HEK293 (cell line): ENCODE measurements at regions not wholly inside any gene's neighbourhood (a gene's known extent, or its start where the extent isn't known, plus 50 kb on each side); places are given as distances from the start of the nearest gene placed in this dataset.

ENCODE experiments used
- CTCF ChIA-PET: fragments of 350-600 bp; formaldehyde crosslinking; extraction: SDS; loops from one replicate; lab custom pipeline; 2021; ENCODE audit warnings: antibody characterized with exemption; lab: Yijun Ruan, JAX
- POLR2A ChIA-PET: fragments of 300-600 bp; formaldehyde crosslinking; extraction: SDS; loops from one replicate; lab custom pipeline; 2020; ENCODE audit warnings: antibody characterized with exemption, inconsistent platforms; lab: Yijun Ruan, JAX
- H3K27ac ChIP-seq: fragments of 200-500 bp; sonication (Bioruptor generic); 2 replicates; pipeline ENCODE4 v1.5.1; 2014; ENCODE audit warnings: low read depth, low read length, control low read depth, inconsistent platforms; ENCODE audit errors: extremely low read depth
- H3K36me3 ChIP-seq, 2 experiments: fragments of 200-500 bp in 1 of 2; sonication (Bioruptor generic) in 1 of 2; 1 replicate in 1 of 2; 2 replicates in 1 of 2; pipeline ENCODE4 v1.5.1; 2014 to 2017; ENCODE audit warnings: inconsistent platforms in 2 of 2, low read length in 2 of 2; ENCODE audit not compliant: control insufficient read depth in 2 of 2, insufficient read depth in 1 of 2
- H3K4me1 ChIP-seq: fragments of 200-500 bp; sonication (Bioruptor generic); 2 replicates; pipeline ENCODE4 v1.5.1; 2014; ENCODE audit warnings: mild to moderate bottlenecking, low read length, inconsistent platforms; ENCODE audit not compliant: control insufficient read depth, insufficient read depth
- H3K4me3 ChIP-seq: 2 replicates; pipeline ENCODE4 v1.5.1; 2011; ENCODE audit warnings: low read depth, mild to moderate bottlenecking, control low read depth, low read length, moderate library complexity
- H3K9me3 ChIP-seq: fragments of 200-500 bp; sonication (Bioruptor generic); 2 replicates; pipeline ENCODE4 v1.5.1; 2014; ENCODE audit warnings: low read depth, low read length, inconsistent platforms; ENCODE audit not compliant: control insufficient read depth, insufficient read depth
- BCL11B ChIP-seq: fragments of 450-650 bp; formaldehyde crosslinking; IDR thresholded peaks from 2 replicates; pipeline ENCODE4 v1.5.1; 2016; ENCODE audit warnings: low read depth, missing biosample characterization, missing genetic modification characterization
- ELK4 ChIP-seq: IDR thresholded peaks from 2 replicates; pipeline ENCODE4 v1.6.1; 2011; ENCODE audit warnings: mild to moderate bottlenecking, low read depth, low read length, borderline replicate concordance
- KLF7 ChIP-seq: fragments of 450-650 bp; formaldehyde crosslinking; IDR thresholded peaks from 2 replicates; pipeline ENCODE4 v1.5.1; 2016; ENCODE audit warnings: missing biosample characterization, missing genetic modification characterization, borderline replicate concordance
- KLF9 ChIP-seq: fragments of 450-650 bp; formaldehyde crosslinking; IDR thresholded peaks from 2 replicates; pipeline ENCODE4 v1.5.1; 2016; ENCODE audit warnings: missing biosample characterization, missing genetic modification characterization, low read depth
- TRIM28 ChIP-seq: IDR thresholded peaks from 2 replicates; pipeline ENCODE4 v1.6.1; 2011; ENCODE audit warnings: low read length, control low read depth, borderline replicate concordance
- ZBTB49 ChIP-seq: fragments of 450-650 bp; formaldehyde crosslinking; IDR thresholded peaks from 2 replicates; pipeline ENCODE4 v1.5.1; 2016; ENCODE audit warnings: missing biosample characterization, missing genetic modification characterization, low read depth
- ZFP41 ChIP-seq: fragments of 450-650 bp; formaldehyde crosslinking; IDR thresholded peaks from 2 replicates; pipeline ENCODE4 v1.5.1; 2016; ENCODE audit warnings: missing biosample characterization, missing genetic modification characterization, borderline replicate concordance
- ZNF239 ChIP-seq: fragments of 450-650 bp; formaldehyde crosslinking; IDR thresholded peaks from 2 replicates; pipeline ENCODE4 v1.5.1; 2016; ENCODE audit warnings: missing biosample characterization, missing genetic modification characterization
- ZNF26 ChIP-seq: fragments of 450-650 bp; formaldehyde crosslinking; IDR thresholded peaks from 2 replicates; pipeline ENCODE4 v1.5.1; 2016; ENCODE audit warnings: missing biosample characterization, missing genetic modification characterization
- ZNF311 ChIP-seq: fragments of 450-650 bp; formaldehyde crosslinking; IDR thresholded peaks from 2 replicates; pipeline ENCODE4 v1.5.1; 2017; ENCODE audit warnings: missing biosample characterization, missing genetic modification characterization, borderline replicate concordance
- ZNF449 ChIP-seq: fragments of 450-650 bp; formaldehyde crosslinking; IDR thresholded peaks from 2 replicates; pipeline ENCODE4 v1.5.1; 2017; ENCODE audit warnings: missing biosample characterization, mild to moderate bottlenecking, missing genetic modification characterization, moderate library complexity
- ZNF501 ChIP-seq: fragments of 450-650 bp; formaldehyde crosslinking; IDR thresholded peaks from 2 replicates; pipeline ENCODE4 v1.5.1; 2016; ENCODE audit warnings: missing biosample characterization, missing genetic modification characterization
- ZNF514 ChIP-seq: fragments of 450-650 bp; formaldehyde crosslinking; IDR thresholded peaks from 2 replicates; pipeline ENCODE4 v1.5.1; 2016; ENCODE audit warnings: missing biosample characterization, missing genetic modification characterization
- ZNF555 ChIP-seq: fragments of 450-650 bp; formaldehyde crosslinking; conservative IDR thresholded peaks from 2 replicates; pipeline ENCODE4 v1.5.1; 2017; ENCODE audit warnings: missing biosample characterization, mild to moderate bottlenecking, missing genetic modification characterization, inconsistent platforms
- ZNF558 ChIP-seq: fragments of 450-650 bp; formaldehyde crosslinking; IDR thresholded peaks from 2 replicates; pipeline ENCODE4 v1.5.1; 2016; ENCODE audit warnings: missing biosample characterization, missing genetic modification characterization
- ZNF610 ChIP-seq: fragments of 450-650 bp; formaldehyde crosslinking; IDR thresholded peaks from 2 replicates; pipeline ENCODE4 v1.5.1; 2016; ENCODE audit warnings: missing biosample characterization, missing genetic modification characterization, borderline replicate concordance
- ZNF701 ChIP-seq: fragments of 450-650 bp; formaldehyde crosslinking; IDR thresholded peaks from 2 replicates; pipeline ENCODE4 v1.5.1; 2016; ENCODE audit warnings: missing biosample characterization, missing genetic modification characterization
- ZNF707 ChIP-seq: fragments of 450-650 bp; formaldehyde crosslinking; IDR thresholded peaks from 2 replicates; pipeline ENCODE4 v1.5.1; 2016; ENCODE audit warnings: missing biosample characterization, missing genetic modification characterization
- ZNF768 ChIP-seq: fragments of 450-650 bp; formaldehyde crosslinking; IDR thresholded peaks from 2 replicates; pipeline ENCODE4 v1.5.1; 2018; ENCODE audit warnings: missing biosample characterization, mild to moderate bottlenecking, missing genetic modification characterization

- ChIA-PET CTCF (interaction anchor here (0.6 to 1.1 kb wide), 4 partner anchors 220 to 1315 kb away, joined by 3 to 4 read pairs (median 3); no protein-coding TSS in a partner anchor), POLR2A (no interaction called here)
- no peak overlapping the region for H3K4me3 ChIP-seq
- no peak overlapping the region for H3K27ac ChIP-seq
- no peaks in the 10 kb centered on the region for H3K4me1 ChIP-seq
- TF ChIP-seq KLF7 (tag by site-specific recombination) (no peak), KLF9 (no peak), ZNF707 (tag by site-specific recombination) (no peak)
- no peaks in the 10 kb centered on the region for H3K36me3 ChIP-seq
- H3K9me3 ChIP-seq: no peaks in the 10 kb centered on the region
Observed at GRCh38 chr11:19330416-19330815, 89.7 kb upstream of the E2F8 start.

DNA sequence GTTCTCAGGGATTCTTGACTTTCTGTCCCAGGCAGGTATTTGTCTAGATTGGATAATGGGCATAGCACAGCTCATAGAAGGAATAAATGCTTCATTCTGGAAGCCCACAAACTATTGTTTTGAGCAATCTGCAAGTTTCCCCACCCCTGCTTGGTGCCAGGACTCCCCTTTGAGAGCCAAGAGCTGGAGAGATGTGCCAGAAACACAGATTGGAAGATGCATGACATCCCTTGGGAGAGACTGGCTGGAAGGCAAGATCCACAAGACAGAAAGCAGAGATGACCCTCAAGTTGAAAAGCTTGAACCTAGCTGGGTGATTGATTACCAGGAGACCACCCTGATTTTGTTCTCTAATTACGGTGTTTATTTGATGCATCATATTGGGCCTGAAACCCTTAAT lies 89.2 kb upstream of the E2F8 start:
- H3K36me3 ChIP-seq: no peaks in the 10 kb centered on the region
- CTCF ChIA-PET: interaction anchor here (0.6 to 1.1 kb wide), 3 partner anchors 220 to 315 kb away, joined by 3 to 4 read pairs (median 3); no protein-coding TSS in a partner anchor
- no peaks in the 10 kb centered on the region for H3K4me1 ChIP-seq
- POLR2A ChIA-PET: no interaction called here
- TF ChIP-seq BCL11B (tag by site-specific recombination) (no peak), ZNF768 (tag by site-specific recombination) (no peak), TRIM28 (no peak), ZNF501 (tag by site-specific recombination) (no peak), ZNF239 (tag by site-specific recombination) (no peak), ELK4 (no peak), ZNF311 (tag by site-specific recombination) (no peak), ZNF610 (tag by site-specific recombination) (no peak), ZBTB49 (no peak), ZNF514 (no peak), ZNF555 (no peak), ZNF26 (tag by site-specific recombination) (no peak), ZFP41 (tag by site-specific recombination) (no peak)
- TF ChIP-seq, all 188 proteins: peak for 0
- no peaks in the 10 kb centered on the region for H3K9me3 ChIP-seq
- H3K4me3 ChIP-seq: no peak overlapping the region
- no peak overlapping the region for H3K27ac ChIP-seq

DNA sequence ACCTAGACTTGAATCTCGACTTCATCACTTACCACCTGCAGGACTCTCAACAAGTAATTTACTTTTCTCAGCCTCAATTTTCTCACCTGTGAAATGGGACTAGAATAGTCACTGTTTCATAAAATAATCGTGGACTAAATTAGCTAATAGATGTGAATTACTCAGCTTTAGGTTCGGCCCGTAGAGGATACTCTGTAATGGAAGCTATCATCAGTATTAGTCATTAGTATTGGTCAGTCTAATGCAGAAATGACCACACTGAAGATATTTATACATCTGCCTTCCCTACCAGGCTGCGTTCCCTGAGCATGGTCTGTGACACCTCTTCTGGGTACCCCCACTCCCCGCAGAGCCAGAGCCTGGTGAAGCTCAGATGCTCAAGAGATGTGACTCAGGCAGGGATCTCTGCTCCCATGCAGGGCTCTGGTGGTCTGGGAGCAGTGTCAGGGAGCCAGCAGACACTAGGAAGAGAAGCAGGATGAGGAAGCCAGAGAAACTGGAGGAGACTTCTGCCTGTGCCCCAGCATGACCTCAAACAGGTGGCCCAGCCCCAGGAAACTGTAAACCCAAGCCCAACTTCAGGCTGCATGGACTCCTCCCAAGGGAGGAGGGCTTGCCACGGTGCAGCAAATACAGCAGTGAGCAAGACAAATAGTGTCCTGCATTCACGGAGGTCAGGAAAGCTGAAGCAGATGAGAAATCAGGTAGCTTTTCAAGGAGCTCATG lies 88.0 kb upstream of the E2F8 start:
- ChIA-PET CTCF (interaction anchor here (0.6 to 4.0 kb wide), 5 partner anchors 69 to 600 kb away, joined by 4 to 38 read pairs (median 4); no protein-coding TSS in a partner anchor), POLR2A (no interaction called here)
- Histone ChIP-seq H3K36me3 (no peaks in the 10 kb centered on the region), H3K9me3 (no peaks in the 10 kb centered on the region), H3K4me3 (no peak overlapping the region), H3K4me1 (no peaks in the 10 kb centered on the region), H3K27ac (no peak overlapping the region)
- peak; percentile 64; the same call in 1 of the 2 replicates for TF ChIP-seq ZNF449 (tag by site-specific recombination)
- no peak for TF ChIP-seq ZNF701 (tag by site-specific recombination)
- TF ChIP-seq ZNF558 (tag by site-specific recombination): no peak
